BJ (cell line): ENCODE measurements at regions not wholly inside any gene's neighbourhood (a gene's known extent, or its start where the extent isn't known, plus 50 kb on each side); places are given as distances from the start of the nearest gene placed in this dataset.

ENCODE experiments used
- CTCF ChIA-PET: fragments of 350-600 bp; formaldehyde crosslinking; extraction: SDS; loops from one replicate; lab custom pipeline; 2021; ENCODE audit warnings: antibody characterized with exemption, inconsistent platforms; lab: Yijun Ruan, JAX
- POLR2A ChIA-PET: fragments of 300-600 bp; sonication (Branson Sonifier 250); formaldehyde crosslinking; extraction: SDS; loops from one replicate; lab custom pipeline; 2021; ENCODE audit warnings: antibody characterized with exemption; lab: Charles Lee
- DNase-seq: peaks from one replicate; pipeline ENCODE4 v3.0.0-alpha.2; 2011; ENCODE audit warnings: low read depth
- H3K27me3 ChIP-seq: 2 replicates; pipeline ENCODE4 v1.6.0; 2011; ENCODE audit warnings: low read length; ENCODE audit not compliant: control insufficient read depth, insufficient read depth
- H3K36me3 ChIP-seq: 2 replicates; pipeline ENCODE4 v1.5.1; 2011; ENCODE audit warnings: low read length; ENCODE audit not compliant: control insufficient read depth, insufficient read depth
- H3K4me3 ChIP-seq: 2 replicates; pipeline ENCODE4 v1.5.1; 2011; ENCODE audit warnings: low read depth, mild to moderate bottlenecking, control low read depth, low read length
- TF ChIP-seq, protein P1 (sequence below): IDR thresholded peaks from 2 replicates; pipeline ENCODE4 v1.5.1; 2011; ENCODE audit warnings: low read depth, mild to moderate bottlenecking, control low read depth, inconsistent platforms, low read length, moderate library complexity; ENCODE audit not compliant: insufficient read depth

DNA sequence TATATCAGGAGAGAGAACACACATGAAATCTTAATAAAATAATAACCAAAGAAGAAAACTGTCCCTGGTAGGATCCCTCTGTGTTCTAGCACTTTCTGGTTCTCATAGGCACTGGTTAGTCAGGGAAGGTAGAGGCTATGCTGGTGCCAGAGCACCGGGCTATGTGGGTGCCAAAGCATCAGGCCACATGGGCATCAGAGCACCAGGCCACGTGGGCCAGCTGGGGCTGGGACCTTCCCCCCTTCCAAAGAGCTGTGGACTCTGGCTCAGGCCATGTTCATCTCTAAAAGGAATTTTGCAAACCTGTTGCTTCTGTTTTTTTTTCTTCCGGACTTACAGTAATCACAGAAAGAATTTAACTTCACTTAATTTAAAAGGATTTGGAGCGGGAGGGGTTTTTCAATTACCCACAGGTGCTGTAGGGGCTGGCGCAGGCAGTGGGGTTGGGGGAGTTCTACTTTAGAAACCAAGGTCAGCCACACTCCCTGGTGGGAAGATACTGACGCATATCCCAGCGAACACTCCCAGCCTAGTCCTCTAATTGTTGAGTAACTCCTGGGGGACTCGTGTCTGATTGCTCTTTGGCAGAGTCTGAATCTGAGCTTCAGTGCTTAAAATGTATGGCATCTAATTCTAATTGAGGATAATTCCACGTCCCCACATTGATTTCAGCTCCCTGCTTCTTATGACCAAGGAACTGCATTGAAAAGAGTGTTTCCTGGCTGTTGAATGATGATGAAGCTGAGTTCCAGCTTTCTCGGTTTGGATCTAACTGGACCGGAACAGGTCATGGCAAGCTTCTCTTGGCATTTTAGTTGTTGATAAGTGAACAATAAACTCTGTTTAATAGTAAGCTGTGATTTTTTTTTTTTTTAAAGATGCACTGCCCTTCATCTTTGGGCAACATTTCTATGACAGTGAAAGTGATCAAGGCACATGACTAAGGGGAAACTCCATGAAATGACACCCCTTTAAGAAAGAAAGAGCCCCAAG is 110.7 kb upstream of the FZD8 start:
- no peak for DNase-seq
- Histone ChIP-seq H3K27me3 (no peaks in the 10 kb centered on the region), H3K36me3 (no peaks in the 10 kb centered on the region), H3K4me3 (no peak overlapping the region)
- CTCF ChIA-PET = interaction anchor here (1.1 kb wide), 1 partner anchor 164 kb away, joined by 3 read pairs; no protein-coding TSS in a partner anchor
- POLR2A ChIA-PET = no interaction called here
- TF ChIP-seq, protein P1, sequence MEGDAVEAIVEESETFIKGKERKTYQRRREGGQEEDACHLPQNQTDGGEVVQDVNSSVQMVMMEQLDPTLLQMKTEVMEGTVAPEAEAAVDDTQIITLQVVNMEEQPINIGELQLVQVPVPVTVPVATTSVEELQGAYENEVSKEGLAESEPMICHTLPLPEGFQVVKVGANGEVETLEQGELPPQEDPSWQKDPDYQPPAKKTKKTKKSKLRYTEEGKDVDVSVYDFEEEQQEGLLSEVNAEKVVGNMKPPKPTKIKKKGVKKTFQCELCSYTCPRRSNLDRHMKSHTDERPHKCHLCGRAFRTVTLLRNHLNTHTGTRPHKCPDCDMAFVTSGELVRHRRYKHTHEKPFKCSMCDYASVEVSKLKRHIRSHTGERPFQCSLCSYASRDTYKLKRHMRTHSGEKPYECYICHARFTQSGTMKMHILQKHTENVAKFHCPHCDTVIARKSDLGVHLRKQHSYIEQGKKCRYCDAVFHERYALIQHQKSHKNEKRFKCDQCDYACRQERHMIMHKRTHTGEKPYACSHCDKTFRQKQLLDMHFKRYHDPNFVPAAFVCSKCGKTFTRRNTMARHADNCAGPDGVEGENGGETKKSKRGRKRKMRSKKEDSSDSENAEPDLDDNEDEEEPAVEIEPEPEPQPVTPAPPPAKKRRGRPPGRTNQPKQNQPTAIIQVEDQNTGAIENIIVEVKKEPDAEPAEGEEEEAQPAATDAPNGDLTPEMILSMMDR = no peak

DNA sequence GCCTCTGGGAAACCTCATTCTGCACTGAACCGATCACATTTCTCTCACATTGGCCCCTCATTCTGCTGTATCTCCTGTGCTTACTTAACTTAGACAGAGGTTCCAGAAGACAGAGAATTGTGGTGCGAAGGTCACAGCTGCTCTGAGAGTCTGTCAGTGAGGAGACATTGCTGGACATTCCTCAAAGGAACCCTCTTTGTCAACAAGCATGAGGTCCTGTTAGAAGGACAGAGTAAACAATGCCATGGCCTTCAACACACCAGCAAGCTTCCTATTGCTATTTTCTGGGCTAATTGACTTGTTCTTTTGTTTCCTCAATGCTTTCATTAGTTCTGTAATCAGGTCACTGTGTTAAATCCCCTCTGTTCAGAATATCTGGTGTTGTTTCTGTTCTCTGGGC is 109.3 kb upstream of the FZD8 start:
- no peaks in the 10 kb centered on the region for H3K27me3 ChIP-seq
- TF ChIP-seq, protein P1 = no peak
- ChIA-PET CTCF (interaction anchor here (1.4 kb wide), 1 partner anchor 8 kb away, joined by 4 read pairs; no protein-coding TSS in a partner anchor), POLR2A (no interaction called here)
- H3K36me3 ChIP-seq = no peaks in the 10 kb centered on the region
- no peak overlapping the region for H3K4me3 ChIP-seq
- DNase-seq = no peak

DNA sequence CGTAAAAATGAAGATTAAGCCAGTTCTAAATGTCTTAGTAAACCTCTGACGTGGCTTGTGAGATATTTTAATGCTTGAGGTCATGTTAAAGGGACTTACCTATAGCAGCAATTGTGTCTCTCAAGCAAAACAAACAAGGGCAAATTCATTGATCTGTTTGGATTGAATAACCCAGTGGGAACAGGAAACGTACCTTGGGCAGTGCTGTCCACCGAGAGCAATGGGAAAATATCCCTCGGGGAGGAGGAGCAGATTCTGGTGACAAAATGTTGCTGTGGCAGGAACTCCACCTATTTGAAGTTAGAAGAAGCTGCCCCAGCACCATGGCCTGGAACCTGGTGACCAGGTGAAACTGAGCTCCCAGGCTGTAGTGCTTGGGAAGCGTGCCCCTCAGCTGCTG is 107.1 kb upstream of the FZD8 start:
- TF ChIP-seq, protein P1 = no peak
- Histone ChIP-seq H3K36me3 (no peaks in the 10 kb centered on the region), H3K4me3 (no peak overlapping the region), H3K27me3 (no peaks in the 10 kb centered on the region)
- ChIA-PET POLR2A (no interaction called here), CTCF (no interaction called here)
- no peak for DNase-seq

DNA sequence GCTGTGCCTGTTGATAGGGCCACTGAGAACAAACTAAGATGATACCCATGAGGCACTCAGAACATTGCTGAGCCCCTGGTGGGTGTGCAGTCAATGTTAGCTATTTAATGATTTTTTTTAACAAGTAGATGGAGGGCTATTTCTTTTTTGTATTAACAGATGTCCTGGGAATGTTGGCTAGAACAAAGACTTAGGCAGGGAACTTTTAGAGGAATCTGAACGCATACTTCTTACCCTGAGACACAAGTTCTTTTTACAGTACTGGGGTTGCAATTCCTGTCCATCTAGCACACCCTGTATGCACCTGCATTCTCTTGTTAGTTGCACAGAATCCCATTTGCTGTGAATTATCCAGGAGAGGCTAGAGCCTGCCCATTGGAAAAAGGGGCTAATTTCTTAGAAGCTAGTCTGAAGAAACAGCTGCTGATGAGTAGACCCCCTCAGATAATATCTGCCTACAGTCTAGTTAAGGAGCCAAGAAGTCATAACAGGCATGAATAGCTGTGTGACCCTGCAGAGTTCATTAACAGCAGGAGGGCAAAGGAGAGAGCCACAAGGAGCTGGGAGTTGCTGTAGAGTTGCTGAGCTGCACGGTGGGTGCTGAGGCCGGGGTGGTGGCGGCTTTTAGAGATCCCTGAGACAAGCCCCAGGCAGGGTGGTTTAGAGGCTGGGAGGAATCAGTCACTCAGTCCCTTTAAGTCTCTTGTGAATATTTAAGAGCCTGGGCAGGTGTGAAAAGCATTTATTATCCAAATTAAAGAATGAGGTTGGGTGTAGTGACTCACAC is 103.7 kb upstream of the FZD8 start:
- Histone ChIP-seq H3K36me3 (no peaks in the 10 kb centered on the region), H3K27me3 (no peaks in the 10 kb centered on the region), H3K4me3 (no peak overlapping the region)
- ChIA-PET POLR2A (no interaction called here), CTCF (no interaction called here)
- TF ChIP-seq, protein P1 = no peak
- no peak for DNase-seq

DNA sequence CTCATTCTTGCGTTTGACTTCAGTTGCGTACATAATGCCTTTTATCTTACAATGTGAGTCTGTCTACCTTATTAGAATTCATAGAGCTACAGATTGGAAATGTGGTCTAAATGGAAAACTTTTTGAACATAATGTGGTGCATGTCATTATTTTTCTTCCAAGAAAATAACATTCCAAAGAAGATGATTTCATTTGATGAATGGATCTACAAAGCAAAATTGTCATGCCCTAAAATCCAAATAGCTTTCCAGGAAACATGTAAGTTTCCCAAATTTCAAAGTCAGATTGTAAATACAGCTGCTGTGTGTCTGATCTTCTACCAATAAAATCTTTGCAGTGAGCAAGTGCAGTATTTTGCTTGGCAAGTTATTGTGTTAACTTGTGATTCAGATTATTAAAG is 101.8 kb upstream of the FZD8 start:
- Histone ChIP-seq H3K36me3 (no peaks in the 10 kb centered on the region), H3K27me3 (no peaks in the 10 kb centered on the region), H3K4me3 (no peak overlapping the region)
- POLR2A ChIA-PET = no interaction called here
- TF ChIP-seq, protein P1 = no peak
- CTCF ChIA-PET = no interaction called here
- DNase-seq = no peak
